Neural cell (in vitro differentiated cells): ENCODE measurements at regions not wholly inside any gene's neighbourhood (a gene's known extent, or its start where the extent isn't known, plus 50 kb on each side); places are given as distances from the start of the nearest gene placed in this dataset.

Experiments
- H2AFZ ChIP-seq: fragments of 200-600, 300-800 bp; sonication (generic), shearing (Covaris generic); 2 replicates; pipeline ENCODE4 v1.6.0; 2014; ENCODE audit warnings: low read depth, mild to moderate bottlenecking, antibody characterized with exemption, low read length, moderate library complexity
- H3F3A ChIP-seq: fragments of 200-600 bp; shearing (Covaris generic); 2 replicates; pipeline ENCODE4 v1.6.1; 2016; ENCODE audit warnings: mild to moderate bottlenecking, moderate library complexity, mixed read lengths, antibody characterized with exemption, low read length; ENCODE audit not compliant: insufficient read depth, poor library complexity, severe bottlenecking
- H3K27ac ChIP-seq: fragments of 200-600, 300-800 bp; sonication (generic), shearing (Covaris generic); 2 replicates; pipeline ENCODE4 v1.5.1; 2014; ENCODE audit warnings: mild to moderate bottlenecking, low read length, moderate library complexity
- H3K27me3 ChIP-seq: fragments of 300-800, 200-600 bp; sonication (generic), shearing (Covaris generic); 2 replicates; pipeline ENCODE4 v1.6.0; 2014; ENCODE audit warnings: mild to moderate bottlenecking, low read depth, low read length, moderate library complexity; ENCODE audit not compliant: insufficient read depth
- H3K36me3 ChIP-seq: fragments of 300-800, 200-600 bp; sonication (generic), shearing (Covaris generic); 2 replicates; pipeline ENCODE4 v1.5.1; 2014; ENCODE audit warnings: mild to moderate bottlenecking, antibody characterized with exemption, low read length, moderate library complexity; ENCODE audit not compliant: insufficient read depth
- H3K4me2 ChIP-seq: fragments of 300-800, 200-600 bp; sonication (generic), shearing (Covaris generic); 2 replicates; pipeline ENCODE4 v1.6.0; 2014; ENCODE audit warnings: mild to moderate bottlenecking, low read length
- H3K4me3 ChIP-seq: fragments of 300-800, 200-600 bp; sonication (generic), shearing (Covaris generic); 2 replicates; pipeline ENCODE4 v1.5.1; 2014; ENCODE audit warnings: mild to moderate bottlenecking, low read length, moderate library complexity
- H3K79me2 ChIP-seq: fragments of 200-600 bp; shearing (Covaris generic); replicated peaks from 2 replicates; pipeline ENCODE4 v1.6.0; 2014; ENCODE audit warnings: mild to moderate bottlenecking, low read length, moderate library complexity; ENCODE audit not compliant: insufficient read depth
- H3K9ac ChIP-seq: fragments of 300-800, 200-600 bp; sonication (generic), shearing (Covaris generic); 2 replicates; pipeline ENCODE4 v1.6.1; 2016; ENCODE audit warnings: mild to moderate bottlenecking, low read length, mixed read lengths
- H3K9me2 ChIP-seq: fragments of 200-600 bp; shearing (Covaris generic); 2 replicates; pipeline ENCODE4 v1.6.1; 2016; ENCODE audit warnings: mild to moderate bottlenecking, low read length, mixed read lengths; ENCODE audit not compliant: insufficient read depth
- H3K9me3 ChIP-seq: fragments of 200-600, 300-800 bp; sonication (generic), shearing (Covaris generic); 2 replicates; pipeline ENCODE4 v1.6.1; 2016; ENCODE audit warnings: mild to moderate bottlenecking, mixed run types, low read length, moderate library complexity, mixed read lengths
- H4K20me1 ChIP-seq: fragments of 200-600 bp; shearing (Covaris generic); 2 replicates; pipeline ENCODE4 v1.6.1; 2016; ENCODE audit warnings: mild to moderate bottlenecking, mixed run types; ENCODE audit not compliant: insufficient read depth
- CTCF ChIP-seq: fragments of 450-650 bp; IDR thresholded peaks from 2 replicates; pipeline ENCODE4 v1.5.1; 2014; ENCODE audit warnings: antibody characterized with exemption, mild to moderate bottlenecking, moderate library complexity; ENCODE audit not compliant: poor library complexity, severe bottlenecking
- EP300 ChIP-seq: fragments of 450-650 bp; conservative IDR thresholded peaks from 2 replicates; pipeline ENCODE4 v1.6.1; 2014; ENCODE audit warnings: antibody characterized with exemption, mild to moderate bottlenecking, moderate library complexity; ENCODE audit not compliant: poor library complexity, severe bottlenecking
- EZH2 ChIP-seq: fragments of 200-600, 300-800 bp; shearing (Covaris generic), sonication (generic); IDR thresholded peaks from 2 replicates; pipeline ENCODE4 v1.6.1; 2014; ENCODE audit warnings: antibody characterized with exemption, low read length, borderline replicate concordance, mild to moderate bottlenecking; ENCODE audit not compliant: insufficient read depth, poor library complexity, severe bottlenecking
- MXI1 ChIP-seq: fragments of 450-650 bp; conservative IDR thresholded peaks from 2 replicates; pipeline ENCODE4 v1.6.1; 2014; ENCODE audit warnings: antibody characterized with exemption, mild to moderate bottlenecking; ENCODE audit not compliant: poor library complexity, severe bottlenecking
- POLR2AphosphoS5 ChIP-seq: IDR thresholded peaks from 2 replicates; pipeline ENCODE4 v1.6.1; 2012
- RAD21 ChIP-seq: fragments of 450-650 bp; conservative IDR thresholded peaks from 2 replicates; pipeline ENCODE4 v1.6.1; 2014; ENCODE audit warnings: antibody characterized with exemption, mild to moderate bottlenecking, moderate library complexity
- REST ChIP-seq: IDR thresholded peaks from 2 replicates; pipeline ENCODE4 v1.6.1; 2012; ENCODE audit warnings: borderline replicate concordance
- SMC3 ChIP-seq: fragments of 450-650 bp; conservative IDR thresholded peaks from 2 replicates; pipeline ENCODE4 v1.6.1; 2014; ENCODE audit warnings: antibody characterized with exemption, mild to moderate bottlenecking, moderate library complexity; ENCODE audit not compliant: poor library complexity
- TAF1 ChIP-seq: IDR thresholded peaks from 2 replicates; pipeline ENCODE4 v1.6.1; 2012; ENCODE audit warnings: low read depth

- no peak overlapping the region for H2AFZ ChIP-seq
- H3K36me3 ChIP-seq, result no peaks in the 10 kb centered on the region
- no peak for TF ChIP-seq REST
- TF ChIP-seq SMC3, result no peak
- TF ChIP-seq POLR2AphosphoS5, result no peak
- TF ChIP-seq CTCF, result no peak
- TF ChIP-seq RAD21, result no peak
- TF ChIP-seq EZH2, result no peak
- no peak for TF ChIP-seq TAF1
- TF ChIP-seq MXI1, result no peak
- no peak for TF ChIP-seq EP300
Observed at GRCh38 chr22:34781681-34782080, 284.3 kb upstream of the ISX start.

GRCh38 chr22:34783436-34783835, 282.5 kb upstream of the ISX start:
- no peaks in the 10 kb centered on the region for H3K36me3 ChIP-seq
- no peak overlapping the region for H3K27ac ChIP-seq
- no peak overlapping the region for H3K4me2 ChIP-seq
- TF ChIP-seq EZH2, result no peak
- TF ChIP-seq CTCF, result no peak
- no peak for TF ChIP-seq MXI1
- TF ChIP-seq RAD21, result no peak
- no peak for TF ChIP-seq EP300
- no peak for TF ChIP-seq REST
- TF ChIP-seq POLR2AphosphoS5, result no peak
- no peak for TF ChIP-seq TAF1
- TF ChIP-seq SMC3, result no peak
- H3K79me2 ChIP-seq, result no peaks in the 10 kb centered on the region
- no peaks in the 10 kb centered on the region for H3K9me2 ChIP-seq
- no peak overlapping the region for H3K9ac ChIP-seq
- H3K4me3 ChIP-seq, result no peak overlapping the region
- no peaks in the 10 kb centered on the region for H4K20me1 ChIP-seq
- no peak overlapping the region for H2AFZ ChIP-seq
- no peaks in the 10 kb centered on the region for H3K27me3 ChIP-seq
- H3F3A ChIP-seq, result no peaks in the 10 kb centered on the region
- no peaks in the 10 kb centered on the region for H3K9me3 ChIP-seq

More at GRCh38 chr22:34781681-34782080, 284.3 kb upstream of the ISX start:
- Histone ChIP-seq H4K20me1 (no peaks in the 10 kb centered on the region), H3F3A (no peaks in the 10 kb centered on the region), H3K9me3 (no peaks in the 10 kb centered on the region), H3K79me2 (no peaks in the 10 kb centered on the region), H3K9me2 (no peaks in the 10 kb centered on the region), H3K4me2 (no peak overlapping the region), H3K4me3 (no peak overlapping the region), H3K9ac (no peak overlapping the region), H3K27me3 (no peaks in the 10 kb centered on the region), H3K27ac (no peak overlapping the region)
